Thyroid gland (tissue), 4 donors: ENCODE measurements at regions not wholly inside any gene's neighbourhood (a gene's known extent, or its start where the extent isn't known, plus 50 kb on each side); places are given as distances from the start of the nearest gene placed in this dataset.

Source experiments
- DNase-seq, 2 donors: peaks; one replicate each; pipeline ENCODE4 v3.0.0-alpha.2; 2019
- H3K27ac ChIP-seq, 3 donors: fragments of 200-600 bp; sonication (generic); 1 replicate in 2 of 3; 2 replicates in 1 of 3; pipeline ENCODE4 v1.5.1; 2016 to 2019; ENCODE audit warnings: mild to moderate bottlenecking in 1 of 3, moderate library complexity in 1 of 3
- H3K27me3 ChIP-seq: fragments of 200-600 bp; sonication (generic); one replicate; pipeline ENCODE4 v1.5.1; 2019
- H3K36me3 ChIP-seq, 2 donors: fragments of 200-600 bp; sonication (generic); one replicate each; pipeline ENCODE4 v1.5.1; 2016 to 2019
- H3K4me1 ChIP-seq, 2 donors: fragments of 200-600 bp; sonication (generic); one replicate each; pipeline ENCODE4 v1.5.1; 2017 to 2019
- H3K4me3 ChIP-seq, 3 donors: fragments of 200-600 bp; sonication (generic); replicated peaks in 1 of 3; 1 replicate in 2 of 3; 2 replicates in 1 of 3; pipeline ENCODE4 v1.5.1; 2016; ENCODE audit warnings: mild to moderate bottlenecking in 1 of 3
- H3K9me3 ChIP-seq: fragments of 200-600 bp; sonication (generic); one replicate; pipeline ENCODE4 v1.5.1; 2017
- CTCF ChIP-seq, 6 experiments: fragments of 200-600 bp in 3 of 6; fragments of 450-650 bp in 3 of 6; sonication (generic) in 3 of 6; IDR thresholded peaks; one replicate each; pipeline ENCODE4 v1.5.1; 2016 to 2019; ENCODE audit warnings: antibody characterized with exemption in 6 of 6, mild to moderate bottlenecking in 2 of 6, inconsistent platforms in 1 of 6, moderate library complexity in 1 of 6
- POLR2A ChIP-seq, 2 donors: fragments of 450-650 bp; IDR thresholded peaks; one replicate each; pipeline ENCODE4 v1.6.1; 2017; ENCODE audit warnings: antibody characterized with exemption in 2 of 2, mild to moderate bottlenecking in 2 of 2, moderate library complexity in 1 of 2
- WGBS, 2 donors: methylation state at CpG; one replicate each; pipeline ENCODE4 v1.1.5; 2017; 5-methylcytosine and 5-hydroxymethylcytosine counted together
- intact Hi-C: fragments of 100-400 bp; cut with DNase I; formaldehyde crosslinking; loops from one replicate; pipeline ENCODE4 v1.15.1; 2023

- Histone ChIP-seq H3K27ac (no peak overlapping the region), H3K36me3 (no peaks in the 10 kb centered on the region), H3K4me1 (no peaks in the 10 kb centered on the region), H3K9me3 (no peaks in the 10 kb centered on the region), H3K27me3 (no peaks in the 10 kb centered on the region), H3K4me3 (no peak overlapping the region)
- intact Hi-C loops: no loop called here
- WGBS, 2 donors: 72% methylated on average over 13 of the region's 13 CpGs
- DNase-seq: no peak
- TF ChIP-seq POLR2A (IDR thresholded peaks at IDR 0.05) (no peak), CTCF (IDR thresholded peaks at IDR 0.05) (no peak)
Observed at GRCh38 chr11:114782650-114783310, 104.5 kb downstream of the NXPE2 start.

GRCh38 chr11:114783805-114784204, 105.5 kb downstream of the NXPE2 start:
- Histone ChIP-seq H3K9me3 (no peaks in the 10 kb centered on the region), H3K4me1 (no peaks in the 10 kb centered on the region), H3K27me3 (no peaks in the 10 kb centered on the region), H3K27ac (no peak overlapping the region), H3K4me3 (no peak overlapping the region), H3K36me3 (no peaks in the 10 kb centered on the region)
- intact Hi-C loops: no loop called here
- TF ChIP-seq CTCF (IDR thresholded peaks at IDR 0.05): no peak
- TF ChIP-seq POLR2A (IDR thresholded peaks at IDR 0.05): no peak
- DNase-seq: no peak

GRCh38 chr11:114784216-114784615, 105.9 kb downstream of the NXPE2 start:
- H3K9me3 ChIP-seq: no peaks in the 10 kb centered on the region
- no peaks in the 10 kb centered on the region for H3K36me3 ChIP-seq
- H3K27me3 ChIP-seq: no peaks in the 10 kb centered on the region
- H3K27ac ChIP-seq: no peak overlapping the region
- intact Hi-C loops: no loop called here
- TF ChIP-seq CTCF (IDR thresholded peaks at IDR 0.05) (no peak), POLR2A (IDR thresholded peaks at IDR 0.05) (no peak)
- WGBS, 2 donors: 85 to 89% methylated on average over 5 of the region's 5 CpGs
- H3K4me3 ChIP-seq: no peak overlapping the region
- DNase-seq: no peak
- no peaks in the 10 kb centered on the region for H3K4me1 ChIP-seq

GRCh38 chr11:114784891-114785290, 106.6 kb downstream of the NXPE2 start:
- no peak for TF ChIP-seq POLR2A (IDR thresholded peaks at IDR 0.05)
- TF ChIP-seq CTCF (IDR thresholded peaks at IDR 0.05): no peak
- WGBS, 2 donors: 82 to 83% methylated on average over 4 of the region's 4 CpGs
- Histone ChIP-seq H3K27ac (no peak overlapping the region), H3K4me3 (no peak overlapping the region), H3K36me3 (no peaks in the 10 kb centered on the region), H3K27me3 (no peaks in the 10 kb centered on the region), H3K9me3 (no peaks in the 10 kb centered on the region), H3K4me1 (no peaks in the 10 kb centered on the region)
- intact Hi-C loops: no loop called here
- no peak for DNase-seq

- 95 to 97% methylated on average over 4 of the region's 4 CpGs for WGBS, 2 donors
- no peak for TF ChIP-seq CTCF (IDR thresholded peaks at IDR 0.05)
- no peak for TF ChIP-seq POLR2A (IDR thresholded peaks at IDR 0.05)
Observed at GRCh38 chr11:114785820-114786219, 107.5 kb downstream of the NXPE2 start.

More at GRCh38 chr11:114785820-114786219, 107.5 kb downstream of the NXPE2 start:
- H3K27me3 ChIP-seq: no peaks in the 10 kb centered on the region
- H3K36me3 ChIP-seq: no peaks in the 10 kb centered on the region
- no peaks in the 10 kb centered on the region for H3K9me3 ChIP-seq
- intact Hi-C loops: no loop called here
- H3K27ac ChIP-seq: no peak overlapping the region
- no peak overlapping the region for H3K4me3 ChIP-seq
- H3K4me1 ChIP-seq: no peaks in the 10 kb centered on the region
- DNase-seq: no peak
